ENCODE measurements at regions not wholly inside any gene's neighbourhood (a gene's known extent, or its start where the extent isn't known, plus 50 kb on each side); places are given as distances from the start of the nearest gene placed in this dataset.

DNA sequence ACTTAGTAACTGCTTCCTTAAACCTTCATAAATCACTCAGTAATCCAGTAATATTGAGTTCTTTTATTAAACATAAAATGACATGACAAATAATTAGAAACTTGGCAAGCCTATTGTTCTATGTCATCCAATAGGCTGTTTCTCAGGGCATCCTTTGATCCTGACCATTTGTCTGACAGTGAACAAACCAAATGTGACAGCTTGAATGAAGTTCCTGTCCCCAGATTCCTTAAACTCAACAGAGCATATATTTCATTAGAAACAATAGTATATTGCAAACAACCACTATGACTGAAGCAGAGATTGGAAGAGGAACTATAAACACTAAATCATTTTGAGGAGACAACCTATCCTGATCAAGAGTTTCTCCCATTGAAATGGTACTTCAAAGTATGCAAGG, 113.6 kb upstream of the MDFIC2 start:
- Histone ChIP-seq H3K4me1 (ENCODE audit: control insufficient read depth in 1 of 2, insufficient read depth in 2 of 2, low read length in 2 of 2) (no peaks in the 10 kb centered on the region), H3K9me3 (ENCODE audit: control insufficient read depth in 1 of 2, insufficient read depth in 1 of 2, low read depth in 1 of 2, low read length in 2 of 2) (no peaks in the 10 kb centered on the region; a peak in 1 of 4 replicates), H3K9ac (ENCODE audit: low read length) (no peak overlapping the region), H3K36me3 (ENCODE audit: control insufficient read depth in 1 of 2, insufficient read depth in 2 of 2, low read length in 2 of 2) (no peaks in the 10 kb centered on the region; a peak in 1 of 4 replicates), H3K27ac (ENCODE audit: low read depth, low read length) (no peak overlapping the region), H2AFZ (ENCODE audit: low read depth, low read length, poor library complexity, severe bottlenecking) (no peak overlapping the region), H3K27me3 (ENCODE audit: insufficient read depth, low read length) (no peaks in the 10 kb centered on the region), H4K20me1 (ENCODE audit: insufficient read depth) (no peaks in the 10 kb centered on the region), H3K9me2 (ENCODE audit: insufficient read depth) (no peaks in the 10 kb centered on the region), H3K4me2 (ENCODE audit: low read length) (no peak overlapping the region), H3K79me2 (ENCODE audit: insufficient read depth, low read length) (no peaks in the 10 kb centered on the region), H3K4me3 (replicated peaks in 1 of 2; ENCODE audit: low read depth in 1 of 2, low read length in 2 of 2) (no peak overlapping the region)
- ATAC-seq (no peak), DNase-seq (ENCODE audit: low read depth, low spot score) (no peak)
- TF ChIP-seq, protein P1, sequence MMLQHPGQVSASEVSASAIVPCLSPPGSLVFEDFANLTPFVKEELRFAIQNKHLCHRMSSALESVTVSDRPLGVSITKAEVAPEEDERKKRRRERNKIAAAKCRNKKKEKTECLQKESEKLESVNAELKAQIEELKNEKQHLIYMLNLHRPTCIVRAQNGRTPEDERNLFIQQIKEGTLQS (IDR thresholded peaks at IDR 0.05): no peak
- TF ChIP-seq SRF (IDR thresholded peaks at IDR 0.05; ENCODE audit: low read depth) (no peak), ZFX (IDR thresholded peaks at IDR 0.05) (no peak), REST (IDR thresholded peaks at IDR 0.05; ENCODE audit: low read depth) (no peak), CEBPB (IDR thresholded peaks at IDR 0.05; ENCODE audit: low read depth) (no peak), CTCF (IDR thresholded peaks at IDR 0.05 in 2 of 3, conservative IDR thresholded peaks at IDR 0.05 in 1 of 3; ENCODE audit: borderline replicate concordance in 1 of 3, insufficient read depth in 1 of 3, low read depth in 2 of 3, low read length in 2 of 3) (no peak), MAX (IDR thresholded peaks at IDR 0.05) (no peak), SIN3A (IDR thresholded peaks at IDR 0.05; ENCODE audit: low read depth) (no peak)
- ChIA-PET POLR2A (no interaction called here), RAD21 (ENCODE audit: low non-redundant PET in 1 of 2, low total read pairs in 2 of 2, uncharacterized antibody in 2 of 2, unreplicated experiment in 2 of 2) (no interaction called here), CTCF (no interaction called here)
- intact Hi-C loops (cut with micrococcal nuclease): no loop called here
- no TSS peak for BruUV-seq (replicated peaks)
